ENCODE measurements at regions not wholly inside any gene's neighbourhood (a gene's known extent, or its start where the extent isn't known, plus 50 kb on each side); places are given as distances from the start of the nearest gene placed in this dataset.

DNA sequence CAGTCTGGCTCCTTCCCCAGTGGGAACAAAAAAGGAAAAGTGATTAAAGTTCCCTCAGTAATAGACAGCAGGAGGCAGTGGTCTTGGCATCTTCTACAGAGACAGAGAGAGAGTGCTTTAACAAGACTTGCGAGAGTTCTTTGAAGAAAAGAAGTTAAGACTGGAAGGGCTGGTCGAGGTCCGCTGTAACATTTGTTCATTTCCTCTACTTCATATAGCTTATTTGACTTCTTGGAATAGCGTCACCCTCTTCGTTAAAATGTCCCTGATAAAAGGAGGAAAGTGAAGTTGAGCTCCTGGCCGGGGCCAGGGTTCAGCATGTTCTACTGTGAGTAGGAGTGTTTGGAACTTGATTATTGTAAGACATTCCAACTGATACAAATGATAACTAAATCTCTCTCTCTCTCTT, 179.8 kb downstream of the SLIT2 start:
- Histone ChIP-seq H3K9ac (ENCODE audit: low read depth in 2 of 2, low read length in 2 of 2) (no peak overlapping the region), H3K9me3 (no peaks in the 10 kb centered on the region), H3K4me3 (no peak overlapping the region), H3K36me3 (no peaks in the 10 kb centered on the region), H3K4me1 (peaks cover 4% of the 10 kb centered on the region), H3K27ac (no peak overlapping the region), H3K27me3 (no peaks in the 10 kb centered on the region)
- TF ChIP-seq CTCF (IDR thresholded peaks at IDR 0.05): no peak
- intact Hi-C loops (cut with DNase I): no loop called here
- DNase-seq: no peak

DNA sequence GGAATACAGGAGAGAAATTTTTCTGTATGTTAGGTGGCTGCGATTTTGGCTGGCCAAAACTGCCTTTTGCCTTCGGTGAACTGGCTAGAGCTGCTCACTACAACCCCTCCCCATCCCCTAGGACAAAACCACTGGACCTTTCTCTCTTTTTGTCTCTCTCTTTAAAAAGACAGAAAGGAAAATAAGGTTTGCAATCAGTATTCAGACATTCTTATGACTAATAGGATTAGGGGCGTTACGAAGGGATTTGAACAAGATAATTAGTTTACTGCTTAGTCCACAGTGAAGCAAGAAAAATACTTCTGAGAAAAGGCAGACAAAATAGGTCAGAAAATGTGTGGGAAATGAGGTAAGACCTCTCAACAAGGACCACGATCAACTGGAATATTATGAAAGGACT, 180.4 kb downstream of the SLIT2 start:
- no peaks in the 10 kb centered on the region for H3K36me3 ChIP-seq
- no peak for TF ChIP-seq CTCF (IDR thresholded peaks at IDR 0.05)
- H3K27ac ChIP-seq: no peak overlapping the region
- H3K4me3 ChIP-seq: no peak overlapping the region
- no peak overlapping the region for H3K9ac ChIP-seq (ENCODE audit: low read depth in 2 of 2, low read length in 2 of 2)
- intact Hi-C loops (cut with DNase I): no loop called here
- peaks cover 4% of the 10 kb centered on the region for H3K4me1 ChIP-seq
- no peaks in the 10 kb centered on the region for H3K27me3 ChIP-seq
- H3K9me3 ChIP-seq: no peaks in the 10 kb centered on the region
- no peak for DNase-seq

DNA sequence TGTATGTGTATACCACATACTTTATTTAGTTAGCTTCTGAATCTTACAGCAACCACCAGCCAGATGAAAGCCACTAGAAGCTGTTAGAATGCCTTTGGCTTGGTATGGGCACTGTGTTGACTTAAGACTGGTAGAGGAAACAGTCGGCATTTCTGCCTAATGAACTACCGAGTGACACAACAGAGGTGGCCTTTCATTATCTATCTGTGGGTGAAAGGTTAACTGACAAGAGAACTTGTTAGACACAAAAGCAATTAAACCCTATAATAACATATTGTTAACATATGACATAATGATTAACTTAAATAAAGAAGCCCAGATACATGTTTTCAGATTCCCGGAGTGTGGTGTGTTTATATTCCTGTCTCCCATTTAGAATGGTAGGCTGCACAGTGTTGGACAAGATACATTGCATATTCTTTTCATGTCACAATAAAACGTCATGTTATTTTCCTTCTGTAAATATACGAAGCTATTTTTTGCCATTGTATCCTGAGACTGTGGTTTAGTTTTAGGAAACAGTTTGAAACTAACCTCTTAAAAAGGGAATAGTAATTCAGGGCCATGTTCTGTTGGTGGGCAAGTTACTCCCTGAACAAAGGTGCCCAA, 181.5 kb downstream of the SLIT2 start:
- H3K27me3 ChIP-seq: no peaks in the 10 kb centered on the region
- TF ChIP-seq CTCF (IDR thresholded peaks at IDR 0.05): no peak
- H3K27ac ChIP-seq: no peak overlapping the region
- H3K4me3 ChIP-seq: no peak overlapping the region
- H3K9me3 ChIP-seq: no peaks in the 10 kb centered on the region
- H3K4me1 ChIP-seq: peaks cover 4% of the 10 kb centered on the region
- no peak for DNase-seq
- no peak overlapping the region for H3K9ac ChIP-seq (ENCODE audit: low read depth in 2 of 2, low read length in 2 of 2)
- intact Hi-C loops (cut with DNase I): no loop called here
- no peaks in the 10 kb centered on the region for H3K36me3 ChIP-seq

DNA sequence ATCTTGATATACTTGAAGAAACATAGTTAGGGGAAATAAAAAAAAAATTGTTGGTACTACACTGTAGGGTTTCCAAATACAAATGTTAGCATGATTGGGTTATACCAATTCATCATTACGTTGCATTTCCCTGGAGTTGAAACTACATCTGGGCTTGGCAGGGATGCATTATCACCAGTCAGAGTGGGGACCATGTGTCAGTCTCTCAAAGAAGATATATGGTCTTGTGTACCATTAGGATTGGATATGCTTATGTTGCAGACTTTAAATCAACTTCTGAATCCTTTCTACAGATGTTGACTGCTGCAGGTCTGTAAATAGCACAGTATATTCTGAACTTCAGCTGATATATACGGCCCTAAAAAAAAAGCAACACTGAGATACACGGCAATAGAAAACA, 188.5 kb downstream of the SLIT2 start:
- TF ChIP-seq CTCF (IDR thresholded peaks at IDR 0.05): no peak
- Histone ChIP-seq H3K4me3 (no peak overlapping the region), H3K4me1 (no peaks in the 10 kb centered on the region), H3K9me3 (no peaks in the 10 kb centered on the region), H3K36me3 (no peaks in the 10 kb centered on the region), H3K27me3 (no peaks in the 10 kb centered on the region), H3K9ac (ENCODE audit: low read depth in 2 of 2, low read length in 2 of 2) (no peak overlapping the region), H3K27ac (no peak overlapping the region)
- no peak for DNase-seq
- intact Hi-C loops (cut with DNase I): no loop called here

GRCh38 chr4:20443015-20443805, 191.5 kb downstream of the SLIT2 start:
- Histone ChIP-seq H3K4me3 (no peak overlapping the region), H3K27me3 (no peaks in the 10 kb centered on the region), H3K27ac (no peak overlapping the region), H3K9ac (ENCODE audit: low read depth in 2 of 2, low read length in 2 of 2) (no peak overlapping the region), H3K4me1 (no peaks in the 10 kb centered on the region), H3K36me3 (no peaks in the 10 kb centered on the region), H3K9me3 (no peaks in the 10 kb centered on the region)
- no peak for TF ChIP-seq CTCF (IDR thresholded peaks at IDR 0.05)
- no peak for DNase-seq
- intact Hi-C loops (cut with DNase I): no loop called here

Data from colonic mucosa (tissue), 4 donors.